Effector memory CD4-positive, alpha-beta T cell (primary cell): ENCODE measurements at regions not wholly inside any gene's neighbourhood (a gene's known extent, or its start where the extent isn't known, plus 50 kb on each side); places are given as distances from the start of the nearest gene placed in this dataset.

ENCODE experiments used
- DNase-seq, 3 donors: peaks; one replicate each; pipeline ENCODE4 v3.0.0-alpha.2; 2020
- H3K27ac ChIP-seq: 2 replicates; pipeline ENCODE4 v1.7.0; 2013; ENCODE audit warnings: mild to moderate bottlenecking, low read length, moderate library complexity; ENCODE audit not compliant: insufficient read depth, poor library complexity, severe bottlenecking
- H3K27me3 ChIP-seq: replicated peaks from 2 replicates; pipeline ENCODE4 v1.7.0; 2013; ENCODE audit warnings: mild to moderate bottlenecking, low read length; ENCODE audit not compliant: insufficient read depth, control insufficient read depth, poor library complexity, severe bottlenecking
- H3K36me3 ChIP-seq: 2 replicates; pipeline ENCODE4 v1.7.0; 2013; ENCODE audit warnings: mild to moderate bottlenecking, low read length, moderate library complexity; ENCODE audit not compliant: control insufficient read depth, insufficient read depth
- H3K4me1 ChIP-seq: 2 replicates; pipeline ENCODE4 v1.7.0; 2013; ENCODE audit warnings: low read length, mild to moderate bottlenecking; ENCODE audit not compliant: control insufficient read depth, insufficient read depth, poor library complexity, severe bottlenecking
- H3K4me3 ChIP-seq: 2 replicates; pipeline ENCODE4 v1.7.0; 2013; ENCODE audit warnings: low read length, low read depth, mild to moderate bottlenecking; ENCODE audit not compliant: insufficient read depth, poor library complexity, severe bottlenecking
- H3K9me3 ChIP-seq: 2 replicates; pipeline ENCODE4 v1.7.0; 2013; ENCODE audit warnings: mild to moderate bottlenecking, low read length, moderate library complexity; ENCODE audit not compliant: control insufficient read depth

GRCh38 chr12:34398366-34398705, 376.0 kb downstream of the ALG10 start:
- DNase-seq: no peak
- Histone ChIP-seq H3K27ac (no peak overlapping the region), H3K4me3 (no peak overlapping the region), H3K27me3 (no peaks in the 10 kb centered on the region), H3K36me3 (no peaks in the 10 kb centered on the region), H3K4me1 (no peaks in the 10 kb centered on the region), H3K9me3 (peaks cover 9% of the 10 kb centered on the region)

DNA sequence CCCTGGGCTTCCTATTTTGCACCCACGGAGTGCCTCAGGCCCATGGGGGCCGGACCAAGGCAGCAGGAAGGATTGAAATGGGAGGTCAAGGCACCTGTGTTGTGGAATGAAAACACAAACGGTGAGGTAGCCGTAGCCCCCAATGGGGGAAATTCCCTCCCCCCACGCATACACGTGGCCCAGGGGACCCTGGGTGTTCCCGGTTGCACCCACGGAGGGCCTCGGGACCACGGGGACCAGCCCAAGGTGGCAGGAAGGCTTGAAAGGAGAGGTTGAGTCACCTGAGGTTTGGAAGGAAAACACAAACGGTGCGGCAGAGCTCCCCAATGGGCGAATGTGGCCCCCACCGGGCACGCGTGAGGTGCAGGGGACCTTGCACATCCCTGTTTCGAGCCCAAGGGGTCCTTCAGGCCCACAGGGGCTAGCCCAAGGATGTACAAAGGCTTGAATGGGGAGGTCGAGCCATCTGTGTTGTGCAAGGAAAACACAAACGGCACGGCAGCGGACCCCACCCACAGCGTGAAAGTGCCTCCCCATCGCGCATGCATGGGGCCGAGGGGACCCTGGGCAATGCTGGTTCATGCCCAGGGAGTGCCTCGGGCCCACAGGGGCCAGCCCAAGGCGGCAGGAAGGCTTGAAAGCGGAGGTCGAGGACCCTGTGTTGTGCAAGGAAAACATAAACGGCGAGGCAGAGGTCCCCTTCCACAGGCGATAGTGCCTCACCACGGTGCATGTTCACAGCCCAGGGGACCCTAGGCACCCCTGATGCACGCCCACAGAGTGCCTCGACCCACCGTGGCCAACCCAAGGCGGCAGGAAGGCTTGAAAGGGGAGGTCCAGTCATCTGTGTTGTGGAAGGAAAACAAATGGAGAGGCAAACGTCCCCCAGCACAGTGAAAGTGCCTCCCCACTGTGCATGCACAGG, 376.7 kb downstream of the ALG10 start:
- peaks cover 12% of the 10 kb centered on the region for H3K9me3 ChIP-seq
- H3K4me3 ChIP-seq: no peak overlapping the region
- H3K36me3 ChIP-seq: no peaks in the 10 kb centered on the region
- H3K27me3 ChIP-seq: no peaks in the 10 kb centered on the region
- DNase-seq: peak in 1 of 3 donors; percentile 0
- no peak overlapping the region for H3K27ac ChIP-seq
- H3K4me1 ChIP-seq: no peaks in the 10 kb centered on the region

GRCh38 chr12:34399631-34400410, 377.5 kb downstream of the ALG10 start:
- H3K27ac ChIP-seq: no peak overlapping the region
- H3K4me3 ChIP-seq: no peak overlapping the region
- H3K9me3 ChIP-seq: peaks cover 20% of the 10 kb centered on the region
- H3K27me3 ChIP-seq: no peaks in the 10 kb centered on the region
- H3K4me1 ChIP-seq: no peaks in the 10 kb centered on the region
- H3K36me3 ChIP-seq: no peaks in the 10 kb centered on the region
- no peak for DNase-seq

DNA sequence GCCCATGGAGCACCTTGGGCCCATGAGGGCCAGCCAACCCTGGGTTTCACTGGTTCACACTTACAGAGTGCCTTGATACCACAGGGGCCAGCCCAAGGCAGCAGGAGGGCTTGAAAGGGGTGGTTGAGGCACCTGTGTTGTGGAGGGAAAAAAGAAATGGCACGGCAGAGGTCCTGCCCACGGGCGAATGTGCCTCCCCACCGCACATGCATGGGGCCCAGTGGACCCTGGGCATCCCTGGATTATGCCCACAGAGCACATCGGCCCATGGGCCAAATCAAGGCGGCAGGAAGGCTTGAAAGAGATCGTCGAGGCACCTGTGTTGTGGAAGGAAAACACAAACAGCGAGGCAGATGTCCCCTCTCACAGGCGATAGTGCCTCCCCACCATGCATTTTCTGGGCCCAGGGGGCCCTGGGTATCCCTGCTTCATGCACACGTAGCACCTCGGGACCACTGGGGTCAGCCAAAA, 378.1 kb downstream of the ALG10 start:
- H3K27me3 ChIP-seq: no peaks in the 10 kb centered on the region
- no peak overlapping the region for H3K4me3 ChIP-seq
- peaks cover 20% of the 10 kb centered on the region for H3K9me3 ChIP-seq
- H3K27ac ChIP-seq: no peak overlapping the region
- no peaks in the 10 kb centered on the region for H3K4me1 ChIP-seq
- no peak for DNase-seq
- H3K36me3 ChIP-seq: no peaks in the 10 kb centered on the region

- Histone ChIP-seq H3K4me1 (no peaks in the 10 kb centered on the region), H3K36me3 (no peaks in the 10 kb centered on the region), H3K27ac (no peak overlapping the region), H3K27me3 (no peaks in the 10 kb centered on the region), H3K9me3 (peaks cover 24% of the 10 kb centered on the region), H3K4me3 (no peak overlapping the region)
- DNase-seq: no peak
Measured at GRCh38 chr12:34400986-34401658, 378.8 kb downstream of the ALG10 start.

GRCh38 chr12:34401659-34402227, 379.4 kb downstream of the ALG10 start:
- Histone ChIP-seq H3K36me3 (no peaks in the 10 kb centered on the region), H3K9me3 (peaks cover 30% of the 10 kb centered on the region), H3K4me1 (no peaks in the 10 kb centered on the region), H3K27ac (no peak overlapping the region), H3K27me3 (no peaks in the 10 kb centered on the region), H3K4me3 (no peak overlapping the region)
- no peak for DNase-seq

DNA sequence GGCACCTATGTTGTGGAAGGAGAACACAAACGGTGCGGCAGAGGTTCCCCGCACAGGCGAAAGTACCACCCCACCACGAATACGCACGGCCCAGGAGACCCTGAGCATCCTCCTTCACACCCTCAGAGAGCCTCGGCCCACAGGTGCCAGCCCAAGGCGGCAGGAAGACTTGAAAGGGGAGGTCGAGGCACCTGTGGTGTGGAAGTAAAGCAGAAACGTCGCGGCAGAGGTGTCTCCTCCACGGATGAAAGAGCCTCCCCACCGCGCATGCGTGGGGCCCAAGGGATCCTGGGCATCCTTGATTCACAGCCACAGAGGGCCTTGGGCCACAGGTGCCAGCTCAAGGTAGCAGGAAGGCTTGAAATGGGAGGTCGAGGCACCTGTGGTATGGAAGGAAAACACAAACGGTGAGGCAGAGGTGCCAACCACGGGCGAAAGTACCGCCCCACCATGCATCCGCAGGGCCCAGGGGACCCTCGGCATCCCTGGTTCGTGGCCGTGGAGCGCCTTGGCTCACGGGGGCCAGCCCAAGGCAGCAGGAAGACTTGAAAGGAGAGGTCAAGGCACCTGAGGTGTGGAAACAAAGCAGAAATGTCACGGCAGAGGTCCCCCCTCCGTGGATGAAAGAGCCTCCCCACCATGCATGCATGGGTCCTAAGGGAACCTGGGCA, 380.1 kb downstream of the ALG10 start:
- H3K4me3 ChIP-seq: no peak overlapping the region
- DNase-seq: no peak
- no peak overlapping the region for H3K27ac ChIP-seq
- peaks cover 32% of the 10 kb centered on the region for H3K9me3 ChIP-seq
- no peaks in the 10 kb centered on the region for H3K27me3 ChIP-seq
- H3K36me3 ChIP-seq: no peaks in the 10 kb centered on the region
- no peaks in the 10 kb centered on the region for H3K4me1 ChIP-seq

- Histone ChIP-seq H3K36me3 (no peaks in the 10 kb centered on the region), H3K9me3 (peaks cover 28% of the 10 kb centered on the region), H3K27ac (no peak overlapping the region), H3K4me1 (no peaks in the 10 kb centered on the region), H3K4me3 (no peak overlapping the region), H3K27me3 (no peaks in the 10 kb centered on the region)
- no peak for DNase-seq
Measured at GRCh38 chr12:34402899-34403705, 380.8 kb downstream of the ALG10 start.
